ENCODE measurements at regions not wholly inside any gene's neighbourhood (a gene's known extent, or its start where the extent isn't known, plus 50 kb on each side); places are given as distances from the start of the nearest gene placed in this dataset.

GRCh38 chr6:141445928-141446628, 686.6 kb upstream of the GJE1 start:
- no peak overlapping the region for H3K27ac Mint-ChIP-seq (ENCODE audit: low read depth, unreplicated experiment)
- ChIA-PET POLR2A (interaction anchor here (0.7 kb wide), 1 partner anchor 9 kb away, joined by 3 read pairs; no protein-coding TSS in a partner anchor), CTCF (no interaction called here)
- DNase-seq (ENCODE audit: unreplicated experiment): no peak
- H3K36me3 Mint-ChIP-seq (ENCODE audit: insufficient read depth, unreplicated experiment): no peaks in the 10 kb centered on the region
- H3K4me1 Mint-ChIP-seq (ENCODE audit: insufficient read depth, unreplicated experiment): peaks cover 10% of the 10 kb centered on the region
- H3K9me3 Mint-ChIP-seq (ENCODE audit: unreplicated experiment): no peaks in the 10 kb centered on the region
- H3K27me3 Mint-ChIP-seq (ENCODE audit: insufficient read depth, unreplicated experiment): no peaks in the 10 kb centered on the region
- no peak overlapping the region for H3K4me3 Mint-ChIP-seq (ENCODE audit: unreplicated experiment)
- no peak for TF ChIP-seq CTCF (IDR thresholded peaks at IDR 0.05; ENCODE audit: unreplicated experiment)
- BruUV-seq (replicated peaks): no TSS peak
- intact Hi-C loops (cut with micrococcal nuclease): no loop called here

- Mint-ChIP-seq H3K4me3 (ENCODE audit: unreplicated experiment) (no peak overlapping the region), H3K36me3 (ENCODE audit: insufficient read depth, unreplicated experiment) (no peaks in the 10 kb centered on the region), H3K4me1 (ENCODE audit: insufficient read depth, unreplicated experiment) (peaks cover 6% of the 10 kb centered on the region), H3K27me3 (ENCODE audit: insufficient read depth, unreplicated experiment) (no peaks in the 10 kb centered on the region), H3K9me3 (ENCODE audit: unreplicated experiment) (no peaks in the 10 kb centered on the region), H3K27ac (ENCODE audit: low read depth, unreplicated experiment) (no peak overlapping the region)
- no peak for DNase-seq (ENCODE audit: unreplicated experiment)
- intact Hi-C loops (cut with micrococcal nuclease): no loop called here
- CTCF ChIA-PET: interaction anchor here (0.7 kb wide), 1 partner anchor 524 kb away, joined by 4 read pairs; no protein-coding TSS in a partner anchor
- TF ChIP-seq CTCF (IDR thresholded peaks at IDR 0.05; ENCODE audit: unreplicated experiment): no peak
- POLR2A ChIA-PET: no interaction called here
- BruUV-seq (replicated peaks): no TSS peak
Observed at GRCh38 chr6:141443668-141444289, 688.9 kb upstream of the GJE1 start.

GRCh38 chr6:141443032-141443431, 689.7 kb upstream of the GJE1 start:
- ChIA-PET CTCF (no interaction called here), POLR2A (no interaction called here)
- no TSS peak for BruUV-seq (replicated peaks)
- H3K36me3 Mint-ChIP-seq (ENCODE audit: insufficient read depth, unreplicated experiment): no peaks in the 10 kb centered on the region
- no peak for TF ChIP-seq CTCF (IDR thresholded peaks at IDR 0.05; ENCODE audit: unreplicated experiment)
- H3K27me3 Mint-ChIP-seq (ENCODE audit: insufficient read depth, unreplicated experiment): no peaks in the 10 kb centered on the region
- no peaks in the 10 kb centered on the region for H3K9me3 Mint-ChIP-seq (ENCODE audit: unreplicated experiment)
- H3K4me1 Mint-ChIP-seq (ENCODE audit: insufficient read depth, unreplicated experiment): peaks cover 6% of the 10 kb centered on the region
- intact Hi-C loops (cut with micrococcal nuclease): no loop called here
- H3K27ac Mint-ChIP-seq (ENCODE audit: low read depth, unreplicated experiment): no peak overlapping the region
- DNase-seq (ENCODE audit: unreplicated experiment): no peak
- H3K4me3 Mint-ChIP-seq (ENCODE audit: unreplicated experiment): no peak overlapping the region

- H3K9me3 Mint-ChIP-seq (ENCODE audit: unreplicated experiment): no peaks in the 10 kb centered on the region
- H3K4me1 Mint-ChIP-seq (ENCODE audit: insufficient read depth, unreplicated experiment): no peaks in the 10 kb centered on the region
- no TSS peak for BruUV-seq (replicated peaks)
- H3K4me3 Mint-ChIP-seq (ENCODE audit: unreplicated experiment): no peak overlapping the region
- intact Hi-C loops (cut with micrococcal nuclease): no loop called here
- no peaks in the 10 kb centered on the region for H3K27me3 Mint-ChIP-seq (ENCODE audit: insufficient read depth, unreplicated experiment)
- no peak for DNase-seq (ENCODE audit: unreplicated experiment)
- POLR2A ChIA-PET: interaction anchor here (2.1 kb wide), 1 partner anchor 16 kb away, joined by 4 read pairs; no protein-coding TSS in a partner anchor
- H3K27ac Mint-ChIP-seq (ENCODE audit: low read depth, unreplicated experiment): no peak overlapping the region
- no peak for TF ChIP-seq CTCF (IDR thresholded peaks at IDR 0.05; ENCODE audit: unreplicated experiment)
- CTCF ChIA-PET: no interaction called here
- H3K36me3 Mint-ChIP-seq (ENCODE audit: insufficient read depth, unreplicated experiment): no peaks in the 10 kb centered on the region
Observed at GRCh38 chr6:141439513-141439912, 693.2 kb upstream of the GJE1 start.

All from MCF 10A (cell line).